LNCAP (cell line): ENCODE measurements at regions not wholly inside any gene's neighbourhood (a gene's known extent, or its start where the extent isn't known, plus 50 kb on each side); places are given as distances from the start of the nearest gene placed in this dataset.

ENCODE experiments used
- TF ChIP-seq, protein P1 (sequence below): fragments of 450-650 bp; IDR thresholded peaks from 2 replicates; pipeline ENCODE4 v1.5.1; 2017; ENCODE audit warnings: mild to moderate bottlenecking

DNA sequence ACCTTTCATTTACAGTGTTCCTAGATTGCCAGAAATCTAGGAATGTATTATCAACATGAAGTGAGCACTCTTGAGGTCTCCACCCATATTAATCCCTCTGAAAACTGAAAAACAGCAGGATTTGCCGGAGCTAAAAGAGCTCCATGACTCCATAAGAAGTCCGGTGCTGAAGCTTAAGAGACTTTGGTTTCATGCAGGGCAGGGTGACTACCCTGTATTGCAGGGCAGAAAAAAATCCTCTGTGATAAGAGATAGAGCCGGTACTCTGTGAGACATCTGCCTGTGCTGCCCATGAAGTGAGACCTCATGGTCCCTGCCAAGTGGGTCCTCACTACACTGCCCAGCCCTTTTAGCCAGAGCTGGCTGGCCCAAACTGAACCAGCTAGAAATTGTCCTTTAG lies 127.2 kb upstream of the NPY2R start:
- TF ChIP-seq, protein P1, sequence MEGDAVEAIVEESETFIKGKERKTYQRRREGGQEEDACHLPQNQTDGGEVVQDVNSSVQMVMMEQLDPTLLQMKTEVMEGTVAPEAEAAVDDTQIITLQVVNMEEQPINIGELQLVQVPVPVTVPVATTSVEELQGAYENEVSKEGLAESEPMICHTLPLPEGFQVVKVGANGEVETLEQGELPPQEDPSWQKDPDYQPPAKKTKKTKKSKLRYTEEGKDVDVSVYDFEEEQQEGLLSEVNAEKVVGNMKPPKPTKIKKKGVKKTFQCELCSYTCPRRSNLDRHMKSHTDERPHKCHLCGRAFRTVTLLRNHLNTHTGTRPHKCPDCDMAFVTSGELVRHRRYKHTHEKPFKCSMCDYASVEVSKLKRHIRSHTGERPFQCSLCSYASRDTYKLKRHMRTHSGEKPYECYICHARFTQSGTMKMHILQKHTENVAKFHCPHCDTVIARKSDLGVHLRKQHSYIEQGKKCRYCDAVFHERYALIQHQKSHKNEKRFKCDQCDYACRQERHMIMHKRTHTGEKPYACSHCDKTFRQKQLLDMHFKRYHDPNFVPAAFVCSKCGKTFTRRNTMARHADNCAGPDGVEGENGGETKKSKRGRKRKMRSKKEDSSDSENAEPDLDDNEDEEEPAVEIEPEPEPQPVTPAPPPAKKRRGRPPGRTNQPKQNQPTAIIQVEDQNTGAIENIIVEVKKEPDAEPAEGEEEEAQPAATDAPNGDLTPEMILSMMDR = no peak

DNA sequence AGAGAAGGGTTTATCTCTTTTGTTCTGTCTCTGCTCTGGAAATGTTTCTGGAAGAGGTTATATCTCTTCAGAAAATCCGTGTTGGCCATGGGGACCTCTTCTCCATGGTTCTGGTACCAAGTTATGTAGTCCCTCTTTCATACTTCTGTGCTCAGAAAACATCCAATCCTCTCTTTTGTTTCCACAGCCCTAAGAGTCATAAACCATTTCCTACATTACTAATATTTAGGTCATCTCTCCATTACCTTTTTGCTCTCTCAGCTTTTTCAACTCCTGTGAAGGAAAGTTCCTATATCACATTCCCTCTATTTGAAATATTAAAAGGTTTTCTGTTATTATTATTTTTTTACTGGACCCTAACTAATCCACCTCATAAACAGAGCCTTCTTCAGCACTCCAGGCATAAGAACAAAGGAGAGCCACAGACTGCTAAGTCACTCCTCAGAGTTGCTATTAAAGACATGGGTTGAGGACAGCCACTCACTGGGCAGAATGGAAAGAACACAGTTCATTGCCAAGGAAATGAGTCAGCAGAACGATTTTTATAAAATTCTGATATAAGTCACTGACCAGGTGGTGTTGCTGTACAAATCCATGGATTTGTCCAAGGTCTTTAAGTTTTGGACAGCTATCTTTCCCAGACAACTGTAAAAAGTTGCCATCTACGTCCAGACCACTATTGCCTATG lies 122.4 kb upstream of the NPY2R start:
- TF ChIP-seq, protein P1 = no peak

DNA sequence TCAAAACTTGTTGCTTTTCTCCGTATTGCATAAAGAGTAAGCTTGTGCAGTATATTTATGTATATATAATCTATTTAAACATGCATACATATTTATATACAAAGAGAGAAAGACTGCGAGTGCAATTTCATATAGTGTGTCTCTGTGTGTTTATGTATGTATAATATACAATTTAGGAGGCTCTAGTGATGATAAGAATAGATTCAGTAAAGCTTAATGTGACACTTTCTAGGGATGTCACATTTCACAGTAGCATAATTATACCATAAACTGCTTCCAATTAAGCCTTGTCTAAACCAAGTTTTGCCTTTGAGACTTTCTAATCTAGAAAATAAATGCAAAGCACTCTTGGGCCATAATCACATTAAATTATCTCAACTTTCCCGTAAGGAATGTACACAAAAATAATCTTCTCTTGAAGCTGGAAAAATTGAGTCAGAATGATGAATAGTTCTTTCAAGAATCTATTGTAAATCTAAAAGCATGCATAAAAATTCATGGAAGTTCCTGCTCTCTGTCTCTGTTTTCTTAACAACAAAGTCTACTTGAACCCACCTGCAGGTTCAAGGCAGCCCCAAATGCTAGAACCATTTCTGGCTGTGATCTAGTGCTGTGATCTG lies 114.1 kb upstream of the NPY2R start:
- TF ChIP-seq, protein P1 = no peak

DNA sequence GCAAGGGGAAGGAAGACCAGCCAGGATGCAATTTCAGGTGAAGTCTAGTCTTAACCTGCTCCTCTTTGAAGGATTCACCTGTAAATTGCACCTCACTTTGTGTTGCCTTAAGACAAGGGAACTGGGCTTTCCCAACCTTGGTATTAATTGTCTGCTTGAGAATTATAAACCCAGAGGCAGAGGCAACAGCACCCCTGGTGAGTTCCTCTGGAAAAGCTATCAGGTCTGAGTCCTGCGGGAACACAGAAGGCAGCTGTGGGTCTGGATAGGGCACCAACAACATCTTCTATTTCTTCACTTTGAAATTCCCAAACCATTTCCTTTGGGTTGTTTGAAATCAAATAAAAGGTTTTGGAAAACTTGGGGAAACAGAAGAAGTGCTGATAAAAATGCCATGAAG lies 109.2 kb upstream of the NPY2R start:
- TF ChIP-seq, protein P1 = 0 out of 2 replicates have a peak, but pooled peaks have one; percentile 16

DNA sequence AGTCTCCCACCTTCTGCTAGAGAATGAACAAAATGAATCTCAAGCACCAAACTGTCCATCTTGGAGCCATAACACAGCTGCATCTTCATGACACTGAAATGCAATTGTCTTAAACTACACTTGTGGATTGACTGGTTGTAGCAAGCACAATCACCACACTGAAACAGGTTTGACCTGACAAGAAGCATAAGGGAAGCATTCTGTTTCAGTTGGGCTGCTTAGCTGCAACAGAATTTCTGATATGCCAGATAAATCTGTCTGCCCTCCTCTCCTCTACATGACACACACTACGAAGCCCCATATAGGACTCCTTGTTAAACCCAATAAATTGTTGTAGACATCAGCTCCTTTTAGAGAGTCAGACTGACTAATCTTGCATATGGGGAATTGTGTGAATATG lies 101.8 kb upstream of the NPY2R start:
- TF ChIP-seq, protein P1 = no peak

DNA sequence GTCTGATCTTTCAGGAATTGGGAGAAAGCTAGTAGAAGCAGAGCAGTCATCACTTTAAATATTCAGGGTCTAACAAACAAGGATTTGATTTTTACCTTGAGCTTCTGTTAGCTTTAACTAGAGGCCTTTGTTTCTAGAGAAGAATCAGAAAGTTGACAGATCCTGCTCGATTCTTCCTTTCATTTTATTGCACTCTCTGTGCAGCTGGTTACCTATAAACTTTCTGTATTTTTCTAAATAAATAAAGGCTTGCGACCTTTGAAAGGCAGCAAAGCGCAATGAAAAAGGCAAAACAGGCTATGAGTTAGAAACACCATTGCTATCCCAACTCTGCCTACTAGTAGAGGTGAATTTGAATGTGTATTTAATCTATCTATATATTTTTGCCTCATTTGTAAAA lies 101.4 kb upstream of the NPY2R start:
- TF ChIP-seq, protein P1 = no peak

DNA sequence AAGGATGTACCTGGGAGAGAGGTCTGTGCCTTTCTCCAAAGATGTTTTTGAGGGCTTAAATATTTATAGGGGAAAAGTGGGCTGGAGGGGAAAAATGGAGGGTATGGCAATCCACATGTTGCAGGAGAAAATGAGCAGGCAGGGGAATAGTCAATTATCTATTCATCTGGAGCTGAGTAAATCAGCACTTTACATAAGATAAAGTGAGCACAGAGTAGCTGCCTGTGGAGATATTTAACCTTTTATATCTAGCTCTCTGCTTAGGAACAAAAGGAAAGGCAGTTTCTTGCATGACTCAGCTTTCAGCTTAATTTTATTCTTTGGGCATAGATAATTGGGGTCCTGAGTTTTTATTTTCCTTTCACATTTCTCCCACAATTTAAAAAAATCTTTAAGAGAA lies 93.6 kb upstream of the NPY2R start:
- TF ChIP-seq, protein P1 = no peak
